Uterus (tissue), 2 donors: ENCODE measurements at regions not wholly inside any gene's neighbourhood (a gene's known extent, or its start where the extent isn't known, plus 50 kb on each side); places are given as distances from the start of the nearest gene placed in this dataset.

Experiments used
- CTCF ChIP-seq, 4 experiments: fragments of 200-600 bp in 2 of 4; fragments of 450-650 bp in 2 of 4; sonication (generic) in 2 of 4; IDR thresholded peaks; one replicate each; pipeline ENCODE4 v1.5.1; 2016 to 2019; ENCODE audit warnings: antibody characterized with exemption in 4 of 4, mild to moderate bottlenecking in 2 of 4, moderate library complexity in 1 of 4
- POLR2A ChIP-seq, 2 donors: fragments of 450-650 bp; IDR thresholded peaks; one replicate each; pipeline ENCODE4 v1.6.1; 2016; ENCODE audit warnings: antibody characterized with exemption in 2 of 2, mild to moderate bottlenecking in 1 of 2, moderate library complexity in 1 of 2

GRCh38 chr18:34031810-34032209 is 192.9 kb downstream of the NOL4 start:
- no peak for TF ChIP-seq CTCF (IDR thresholded peaks at IDR 0.05)
- TF ChIP-seq POLR2A (IDR thresholded peaks at IDR 0.05): no peak
